Adrenal gland (tissue), 5 donors: ENCODE measurements at regions not wholly inside any gene's neighbourhood (a gene's known extent, or its start where the extent isn't known, plus 50 kb on each side); places are given as distances from the start of the nearest gene placed in this dataset.

ENCODE experiments used
- POLR2A ChIP-seq, 2 donors: fragments of 450-650 bp; IDR thresholded peaks; one replicate each; pipeline ENCODE4 v1.6.1; 2017; ENCODE audit warnings: antibody characterized with exemption in 2 of 2, mild to moderate bottlenecking in 2 of 2, moderate library complexity in 1 of 2
- TF ChIP-seq, protein P1 (sequence below), 6 experiments: fragments of 450-650 bp in 4 of 6; fragments of 200-600 bp in 2 of 6; sonication (generic) in 1 of 6; IDR thresholded peaks; 1 replicate in 5 of 6; 2 replicates in 1 of 6; pipeline versions ENCODE4 v1.5.1 to v1.8.0; 2016 to 2021; ENCODE audit warnings: antibody characterized with exemption in 6 of 6, mild to moderate bottlenecking in 2 of 6, moderate library complexity in 1 of 6
- donor health status: DM: no; HTN: no; CAD: no.

GRCh38 chr18:61683856-61684255, 209.0 kb downstream of the RNF152 start:
- TF ChIP-seq, protein P1, sequence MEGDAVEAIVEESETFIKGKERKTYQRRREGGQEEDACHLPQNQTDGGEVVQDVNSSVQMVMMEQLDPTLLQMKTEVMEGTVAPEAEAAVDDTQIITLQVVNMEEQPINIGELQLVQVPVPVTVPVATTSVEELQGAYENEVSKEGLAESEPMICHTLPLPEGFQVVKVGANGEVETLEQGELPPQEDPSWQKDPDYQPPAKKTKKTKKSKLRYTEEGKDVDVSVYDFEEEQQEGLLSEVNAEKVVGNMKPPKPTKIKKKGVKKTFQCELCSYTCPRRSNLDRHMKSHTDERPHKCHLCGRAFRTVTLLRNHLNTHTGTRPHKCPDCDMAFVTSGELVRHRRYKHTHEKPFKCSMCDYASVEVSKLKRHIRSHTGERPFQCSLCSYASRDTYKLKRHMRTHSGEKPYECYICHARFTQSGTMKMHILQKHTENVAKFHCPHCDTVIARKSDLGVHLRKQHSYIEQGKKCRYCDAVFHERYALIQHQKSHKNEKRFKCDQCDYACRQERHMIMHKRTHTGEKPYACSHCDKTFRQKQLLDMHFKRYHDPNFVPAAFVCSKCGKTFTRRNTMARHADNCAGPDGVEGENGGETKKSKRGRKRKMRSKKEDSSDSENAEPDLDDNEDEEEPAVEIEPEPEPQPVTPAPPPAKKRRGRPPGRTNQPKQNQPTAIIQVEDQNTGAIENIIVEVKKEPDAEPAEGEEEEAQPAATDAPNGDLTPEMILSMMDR (IDR thresholded peaks at IDR 0.05) = no peak
- no peak for TF ChIP-seq POLR2A (IDR thresholded peaks at IDR 0.05)
